ENCODE measurements at regions not wholly inside any gene's neighbourhood (a gene's known extent, or its start where the extent isn't known, plus 50 kb on each side); places are given as distances from the start of the nearest gene placed in this dataset.

- DNase-seq = no peak
- H3K9me3 ChIP-seq = no peaks in the 10 kb centered on the region
- no peaks in the 10 kb centered on the region for H3K36me3 ChIP-seq
- intact Hi-C loops (cut with DNase I; ENCODE audit: low total_unique reads) = no loop called here
- H3K27me3 ChIP-seq = peaks cover 0 to 3% (median 0%) of the 10 kb centered on the region in 3 donors
- H3K27ac ChIP-seq = no peak overlapping the region
- WGBS, 5 donors = 81 to 88% (median 86%) methylated on average over 4 of the region's 4 CpGs
- no peak overlapping the region for H3K4me3 ChIP-seq
- TF ChIP-seq POLR2A (IDR thresholded peaks at IDR 0.05) = no peak
- no peak for TF ChIP-seq CTCF (IDR thresholded peaks at IDR 0.05)
- no peak for TF ChIP-seq POLR2AphosphoS5 (IDR thresholded peaks at IDR 0.05)
- TF ChIP-seq EP300 (IDR thresholded peaks at IDR 0.05) = no peak
- no peaks in the 10 kb centered on the region for H3K4me1 ChIP-seq
These were observed 158.2 kb upstream of the PPP2R2B start for GRCh38 chr5:147036691-147037245.

- TF ChIP-seq CTCF (IDR thresholded peaks at IDR 0.05) (no peak), EP300 (IDR thresholded peaks at IDR 0.05) (no peak), POLR2A (IDR thresholded peaks at IDR 0.05) (no peak), POLR2AphosphoS5 (IDR thresholded peaks at IDR 0.05) (no peak)
- Histone ChIP-seq H3K27ac (no peak overlapping the region), H3K4me3 (no peak overlapping the region), H3K36me3 (no peaks in the 10 kb centered on the region), H3K27me3 (peaks cover 0 to 4% (median 0%) of the 10 kb centered on the region in 3 donors), H3K4me1 (no peaks in the 10 kb centered on the region), H3K9me3 (no peaks in the 10 kb centered on the region)
- intact Hi-C loops (cut with DNase I; ENCODE audit: low total_unique reads) = no loop called here
- DNase-seq = no peak
- 66 to 75% (median 74%) methylated on average over 3 of the region's 3 CpGs for WGBS, 5 donors
These were observed 159.1 kb upstream of the PPP2R2B start for GRCh38 chr5:147037515-147038205.

- Histone ChIP-seq H3K4me1 (no peaks in the 10 kb centered on the region), H3K36me3 (no peaks in the 10 kb centered on the region), H3K27me3 (peaks cover 0 to 4% (median 0%) of the 10 kb centered on the region in 3 donors), H3K4me3 (no peak overlapping the region), H3K9me3 (no peaks in the 10 kb centered on the region), H3K27ac (no peak overlapping the region)
- WGBS, 5 donors = 71 to 84% (median 77%) methylated on average over 3 of the region's 3 CpGs
- TF ChIP-seq POLR2AphosphoS5 (IDR thresholded peaks at IDR 0.05) (no peak), EP300 (IDR thresholded peaks at IDR 0.05) (no peak), POLR2A (IDR thresholded peaks at IDR 0.05) (no peak)
- DNase-seq = no peak
- intact Hi-C loops (cut with DNase I; ENCODE audit: low total_unique reads) = no loop called here
These were observed 162.3 kb upstream of the PPP2R2B start for GRCh38 chr5:147040856-147041255.

- DNase-seq = no peak
- WGBS, 5 donors = 36 to 50% (median 46%) methylated on average over 2 of the region's 2 CpGs
- no peaks in the 10 kb centered on the region for H3K36me3 ChIP-seq
- H3K9me3 ChIP-seq = no peaks in the 10 kb centered on the region
- no peak overlapping the region for H3K4me3 ChIP-seq
- intact Hi-C loops (cut with DNase I; ENCODE audit: low total_unique reads) = no loop called here
- TF ChIP-seq EP300 (IDR thresholded peaks at IDR 0.05) (no peak), CTCF (IDR thresholded peaks at IDR 0.05) (no peak), POLR2A (IDR thresholded peaks at IDR 0.05) (no peak), POLR2AphosphoS5 (IDR thresholded peaks at IDR 0.05) (no peak)
- no peak overlapping the region for H3K27ac ChIP-seq
- H3K27me3 ChIP-seq = peaks cover 0 to 4% (median 0%) of the 10 kb centered on the region in 3 donors
- no peaks in the 10 kb centered on the region for H3K4me1 ChIP-seq
These were observed 166.2 kb upstream of the PPP2R2B start for GRCh38 chr5:147044572-147045273.

Measured in stomach (tissue), 8 donors.